Omental fat pad (tissue), 3 donors: ENCODE measurements at regions not wholly inside any gene's neighbourhood (a gene's known extent, or its start where the extent isn't known, plus 50 kb on each side); places are given as distances from the start of the nearest gene placed in this dataset.
"Not testable (repeated sequence)": the region's sequence is repeated elsewhere in the genome, so short reads cannot be mapped to it uniquely, and the experiment has no call there.

Source experiments
- ATAC-seq: fragments of 150-250 bp; one replicate; pipeline ENCODE4 v1.9.1; 2016; ENCODE audit warnings: mild to moderate bottlenecking, moderate library complexity; ENCODE audit not compliant: low FRiP score
- DNase-seq: peaks from one replicate; pipeline ENCODE4 v3.0.0-alpha.2; 2019; ENCODE audit warnings: low spot score
- TF ChIP-seq, protein P1 (sequence below), 3 donors: fragments of 450-650 bp; IDR thresholded peaks; one replicate each; pipeline ENCODE4 v1.5.1; 2016 to 2017; ENCODE audit warnings: antibody characterized with exemption in 3 of 3, mild to moderate bottlenecking in 3 of 3, moderate library complexity in 2 of 3

DNA sequence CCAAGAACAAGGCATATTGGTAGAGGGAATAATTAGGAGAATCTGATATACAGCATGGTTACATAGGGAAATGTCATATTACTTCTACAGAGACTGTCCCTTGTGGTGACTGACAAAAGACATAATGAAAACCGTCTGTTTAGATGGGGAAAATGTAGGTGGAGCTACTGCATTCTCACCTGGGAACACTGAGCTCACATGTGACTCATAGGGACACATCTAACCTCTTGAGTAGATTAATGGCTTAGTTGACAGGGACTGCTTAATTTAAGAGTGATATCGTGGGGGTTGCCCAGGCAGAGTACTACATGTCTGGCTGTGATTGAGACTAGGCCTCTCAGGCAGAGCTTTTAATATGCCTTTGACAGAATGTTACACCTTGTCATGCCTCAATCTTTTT lies 235.3 kb upstream of the ZFP64 start:
- DNase-seq (no peak), ATAC-seq (no peak)
- TF ChIP-seq, protein P1, sequence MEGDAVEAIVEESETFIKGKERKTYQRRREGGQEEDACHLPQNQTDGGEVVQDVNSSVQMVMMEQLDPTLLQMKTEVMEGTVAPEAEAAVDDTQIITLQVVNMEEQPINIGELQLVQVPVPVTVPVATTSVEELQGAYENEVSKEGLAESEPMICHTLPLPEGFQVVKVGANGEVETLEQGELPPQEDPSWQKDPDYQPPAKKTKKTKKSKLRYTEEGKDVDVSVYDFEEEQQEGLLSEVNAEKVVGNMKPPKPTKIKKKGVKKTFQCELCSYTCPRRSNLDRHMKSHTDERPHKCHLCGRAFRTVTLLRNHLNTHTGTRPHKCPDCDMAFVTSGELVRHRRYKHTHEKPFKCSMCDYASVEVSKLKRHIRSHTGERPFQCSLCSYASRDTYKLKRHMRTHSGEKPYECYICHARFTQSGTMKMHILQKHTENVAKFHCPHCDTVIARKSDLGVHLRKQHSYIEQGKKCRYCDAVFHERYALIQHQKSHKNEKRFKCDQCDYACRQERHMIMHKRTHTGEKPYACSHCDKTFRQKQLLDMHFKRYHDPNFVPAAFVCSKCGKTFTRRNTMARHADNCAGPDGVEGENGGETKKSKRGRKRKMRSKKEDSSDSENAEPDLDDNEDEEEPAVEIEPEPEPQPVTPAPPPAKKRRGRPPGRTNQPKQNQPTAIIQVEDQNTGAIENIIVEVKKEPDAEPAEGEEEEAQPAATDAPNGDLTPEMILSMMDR (IDR thresholded peaks at IDR 0.05): no peak

DNA sequence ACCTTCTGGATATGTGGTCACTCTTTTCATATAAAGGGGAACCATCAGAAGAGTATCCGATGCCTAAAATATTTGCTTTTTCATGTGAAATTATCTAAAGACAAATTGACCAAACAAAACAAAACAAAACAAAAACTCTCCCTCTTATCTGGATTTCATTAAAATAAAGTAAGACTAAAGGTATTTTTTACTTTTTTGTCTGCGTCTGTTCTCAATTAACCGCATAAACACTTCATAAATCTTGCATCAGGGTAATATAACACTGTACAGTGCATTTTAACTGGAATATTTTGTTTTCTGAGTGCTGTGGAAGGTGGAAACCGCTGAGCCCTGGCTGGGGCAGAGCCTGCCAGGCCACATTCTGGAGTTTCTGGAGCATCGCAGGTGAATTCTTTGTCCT lies 234.1 kb upstream of the ZFP64 start:
- no peak for ATAC-seq
- TF ChIP-seq, protein P1 (IDR thresholded peaks at IDR 0.05): no peak
- no peak for DNase-seq

DNA sequence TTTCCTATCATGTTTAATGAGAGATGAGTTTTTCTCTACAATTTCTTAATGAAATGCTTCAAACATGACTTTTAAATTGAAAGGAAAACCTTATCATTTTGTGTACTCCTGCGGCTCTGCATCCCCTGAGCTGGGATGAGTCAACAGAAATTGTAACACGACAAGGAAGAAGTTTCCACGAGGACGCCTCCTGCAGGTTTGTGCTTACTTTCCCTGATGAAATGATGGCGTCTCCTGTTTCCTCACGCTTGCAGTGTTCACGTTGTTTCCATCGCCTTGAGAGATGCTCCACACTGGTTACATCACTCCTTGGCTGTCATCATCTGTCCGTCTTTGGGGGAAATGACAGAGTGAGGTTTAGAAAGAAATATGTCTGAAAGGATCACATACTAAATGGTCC lies 233.7 kb upstream of the ZFP64 start:
- DNase-seq (no peak), ATAC-seq (peak; percentile 37)
- TF ChIP-seq, protein P1 (IDR thresholded peaks at IDR 0.05): no peak

DNA sequence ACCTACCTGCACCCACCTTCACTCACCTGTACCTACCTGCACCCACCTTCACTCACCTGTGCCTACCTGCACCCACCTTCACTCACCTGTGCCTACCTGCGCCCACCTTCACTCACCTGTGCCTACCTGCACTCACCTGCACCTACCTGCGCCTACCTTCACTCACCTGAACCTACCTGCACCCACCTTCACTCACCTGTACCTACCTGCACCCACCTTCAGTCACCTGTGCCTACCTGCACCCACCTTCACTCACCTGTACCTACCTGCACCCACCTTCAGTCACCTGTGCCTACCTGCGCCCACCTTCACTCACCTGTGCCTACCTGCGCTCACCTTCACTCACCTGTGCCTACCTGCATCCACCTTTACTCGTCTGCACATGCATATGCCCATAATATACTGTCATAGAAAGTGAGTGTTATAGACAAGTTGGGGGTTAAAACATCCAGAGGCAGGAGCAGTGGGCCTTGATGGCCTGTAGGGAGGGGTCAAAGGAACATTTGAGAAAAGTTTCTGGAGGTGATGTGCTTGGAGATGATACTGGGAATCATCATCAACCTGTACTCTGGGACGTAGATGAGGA lies 232.9 kb upstream of the ZFP64 start:
- ATAC-seq, DNase-seq: not testable (repeated sequence)

DNA sequence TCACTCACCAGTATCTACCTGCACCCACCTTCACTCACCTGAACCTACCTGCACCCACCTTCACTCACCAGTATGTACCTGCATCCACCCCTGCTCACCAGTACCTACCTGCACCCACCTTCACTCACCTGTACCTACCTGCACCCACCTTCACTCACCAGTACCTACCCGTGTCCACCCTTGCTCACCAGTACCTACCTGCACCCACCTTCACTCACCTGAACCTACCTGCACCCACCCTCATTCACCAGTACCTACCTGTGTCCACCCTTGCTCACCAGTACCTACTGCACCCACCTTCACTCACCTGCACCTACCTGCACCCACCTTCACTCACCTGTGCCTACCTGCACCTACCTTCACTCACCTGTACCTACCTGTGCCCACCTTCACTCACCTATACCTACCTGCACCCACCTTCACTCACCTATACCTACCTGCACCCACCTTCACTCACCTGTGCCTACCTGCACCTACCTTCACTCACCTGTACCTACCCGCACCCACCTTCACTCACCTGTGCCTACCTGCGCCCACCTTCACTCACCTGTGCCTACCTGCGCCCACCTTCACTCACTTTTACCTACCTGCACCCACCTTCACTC lies 232.1 kb upstream of the ZFP64 start:
- not testable (repeated sequence) for DNase-seq, ATAC-seq

DNA sequence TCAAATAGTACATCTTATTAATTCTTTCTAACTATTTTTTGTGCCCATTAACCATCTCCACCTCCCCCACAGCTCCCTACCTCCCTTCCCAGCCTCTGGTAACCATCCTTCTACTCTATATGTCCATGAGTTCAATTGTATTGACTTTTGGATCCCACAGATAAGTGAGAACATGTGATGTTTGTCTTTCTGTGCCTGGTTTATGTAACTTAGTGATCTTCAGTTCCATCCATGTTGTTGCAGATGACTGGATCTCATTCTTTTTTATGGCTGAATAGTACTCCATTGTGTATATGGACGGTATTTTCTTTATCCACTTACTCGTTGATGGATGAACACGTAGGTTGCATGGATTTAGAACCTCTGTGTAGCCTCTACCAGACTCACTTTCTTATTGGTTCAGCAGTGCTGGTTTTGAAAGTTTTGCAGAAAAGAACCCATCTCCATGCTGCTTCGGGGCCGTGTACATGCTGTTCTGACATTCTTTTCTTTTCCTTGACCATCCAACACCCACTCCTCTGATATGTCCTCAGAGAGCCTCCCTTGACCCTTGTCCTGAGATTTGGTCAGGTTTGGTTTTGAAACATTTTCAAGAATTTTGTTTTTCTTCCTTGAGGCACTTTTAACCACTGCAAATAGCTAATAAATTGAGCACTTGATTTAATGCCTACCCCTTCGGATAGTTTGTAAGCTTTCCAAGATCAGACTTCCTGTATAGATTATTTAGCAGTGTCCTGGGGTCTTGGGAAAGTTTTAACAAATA lies 231.2 kb upstream of the ZFP64 start:
- DNase-seq: no peak
- TF ChIP-seq, protein P1 (IDR thresholded peaks at IDR 0.05): no peak
- no peak for ATAC-seq

DNA sequence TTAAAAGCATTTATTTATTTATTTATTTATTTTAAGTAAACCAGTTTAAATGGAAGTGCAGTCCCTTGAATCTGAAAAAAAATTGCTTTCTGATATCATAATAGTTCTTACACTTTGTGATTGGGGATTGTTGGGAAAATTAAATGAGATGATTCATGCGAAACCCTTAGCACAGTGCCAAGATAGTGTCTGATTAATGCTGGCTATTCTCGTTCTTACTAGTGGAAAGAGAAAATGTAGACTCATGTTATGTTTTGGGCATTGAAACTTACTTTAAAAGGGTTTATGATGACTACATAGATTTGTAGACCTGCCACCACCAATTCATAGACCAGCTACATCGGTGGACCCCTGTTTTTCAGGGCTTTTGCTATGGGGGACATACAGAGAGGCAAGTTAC lies 229.2 kb upstream of the ZFP64 start:
- DNase-seq (no peak), ATAC-seq (no peak)
- TF ChIP-seq, protein P1 (IDR thresholded peaks at IDR 0.05): no peak

DNA sequence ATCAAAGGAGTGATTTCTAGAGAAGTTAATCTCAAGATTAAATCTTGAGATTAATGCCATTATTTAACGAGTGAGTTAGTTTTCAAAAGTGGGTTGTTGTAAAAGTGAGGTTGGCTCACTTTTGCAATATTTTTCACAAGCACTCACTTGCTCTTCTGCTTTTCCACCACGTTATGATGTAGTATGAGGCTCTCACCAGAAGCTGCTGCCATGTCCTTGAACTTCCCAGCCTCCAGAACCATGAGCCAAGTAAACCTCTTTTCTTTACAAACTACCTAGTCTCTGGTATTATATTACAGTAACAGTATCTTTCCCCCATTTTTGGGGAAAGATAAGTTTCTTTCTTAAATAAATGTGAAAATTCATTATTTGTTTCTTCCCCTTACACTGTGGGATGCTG lies 227.6 kb upstream of the ZFP64 start:
- TF ChIP-seq, protein P1 (IDR thresholded peaks at IDR 0.05): no peak
- no peak for ATAC-seq
- DNase-seq: no peak
